ENCODE measurements at regions not wholly inside any gene's neighbourhood (a gene's known extent, or its start where the extent isn't known, plus 50 kb on each side); places are given as distances from the start of the nearest gene placed in this dataset.

DNA sequence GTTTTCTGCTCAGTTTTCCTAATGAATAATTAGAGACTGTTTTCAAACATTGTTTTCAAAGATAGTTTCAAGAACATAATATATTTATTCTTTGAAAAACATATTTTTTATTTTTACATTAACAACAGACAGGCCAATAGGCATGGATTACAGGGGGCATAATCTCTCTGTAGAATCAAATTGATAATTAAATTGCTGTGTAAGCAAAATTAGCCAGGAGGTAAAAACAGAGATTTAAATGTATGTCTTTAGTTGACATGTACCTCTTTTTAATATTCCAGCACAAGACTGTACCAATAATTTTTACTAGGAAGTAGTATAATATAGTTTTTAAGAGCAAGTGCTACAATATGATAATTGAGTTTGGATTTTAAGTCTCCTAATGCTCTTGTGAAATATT, 1444.5 kb downstream of the BRINP3 start:
- Mint-ChIP-seq H3K27ac (no peak overlapping the region), H3K27me3 (no peaks in the 10 kb centered on the region), H3K4me1 (no peaks in the 10 kb centered on the region), H3K4me3 (no peak overlapping the region), H3K36me3 (no peaks in the 10 kb centered on the region), H3K9me3 (peaks cover 0 to 14% (median 4%) of the 10 kb centered on the region in 8 donors)
- Histone ChIP-seq H3K4me3 (ENCODE audit: low read length in 2 of 2) (no peak overlapping the region), H3K9me3 (ENCODE audit: control insufficient read depth in 1 of 2, low read length in 2 of 2) (no peaks in the 10 kb centered on the region), H3K36me3 (ENCODE audit: insufficient read depth, low read length) (no peaks in the 10 kb centered on the region), H3K4me1 (ENCODE audit: insufficient read depth, low read length) (no peaks in the 10 kb centered on the region), H3K27me3 (ENCODE audit: insufficient read depth, low read length) (no peaks in the 10 kb centered on the region), H3K27ac (ENCODE audit: low read depth, low read length) (no peak overlapping the region)
- POLR2A ChIA-PET (ENCODE audit: partially characterized antibody), result no interaction called here
- no peak for DNase-seq
- CTCF ChIA-PET (ENCODE audit: partially characterized antibody), result no interaction called here
- intact Hi-C loops (cut with micrococcal nuclease), result no loop called here

DNA sequence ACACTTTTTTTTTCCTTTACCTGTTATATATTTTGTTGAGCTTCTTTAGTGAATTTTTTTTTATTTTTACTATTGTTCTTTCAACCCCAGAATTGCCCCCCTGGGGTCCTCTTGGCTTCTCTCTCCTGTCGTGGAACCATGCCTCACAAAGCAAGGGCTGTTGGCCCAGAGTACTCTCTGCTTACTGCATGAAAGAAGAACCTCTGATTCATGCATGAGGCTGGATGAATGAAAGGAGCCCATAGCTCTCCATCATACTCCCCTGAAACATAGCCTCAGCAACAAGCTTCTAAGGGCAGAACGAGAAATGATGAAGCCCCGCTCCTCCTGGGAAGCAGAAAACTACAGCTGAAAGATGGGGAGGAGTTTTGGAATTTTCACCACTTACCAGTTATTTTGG, 1441.0 kb downstream of the BRINP3 start:
- H3K4me1 ChIP-seq (ENCODE audit: insufficient read depth, low read length), result no peaks in the 10 kb centered on the region
- no peak overlapping the region for H3K27ac Mint-ChIP-seq
- H3K36me3 ChIP-seq (ENCODE audit: insufficient read depth, low read length), result no peaks in the 10 kb centered on the region
- no peak overlapping the region for H3K27ac ChIP-seq (ENCODE audit: low read depth, low read length)
- H3K4me3 ChIP-seq (ENCODE audit: low read length in 2 of 2), result no peak overlapping the region
- intact Hi-C loops (cut with micrococcal nuclease), result no loop called here
- DNase-seq, result no peak
- CTCF ChIA-PET (ENCODE audit: partially characterized antibody), result no interaction called here
- H3K27me3 Mint-ChIP-seq, result no peaks in the 10 kb centered on the region
- H3K4me1 Mint-ChIP-seq, result no peaks in the 10 kb centered on the region
- POLR2A ChIA-PET (ENCODE audit: partially characterized antibody), result no interaction called here
- H3K9me3 ChIP-seq (ENCODE audit: control insufficient read depth in 1 of 2, low read length in 2 of 2), result no peaks in the 10 kb centered on the region
- no peaks in the 10 kb centered on the region for H3K27me3 ChIP-seq (ENCODE audit: insufficient read depth, low read length)
- H3K4me3 Mint-ChIP-seq, result no peak overlapping the region
- H3K36me3 Mint-ChIP-seq, result no peaks in the 10 kb centered on the region
- peaks cover 0 to 10% (median 2%) of the 10 kb centered on the region in 8 donors for H3K9me3 Mint-ChIP-seq

DNA sequence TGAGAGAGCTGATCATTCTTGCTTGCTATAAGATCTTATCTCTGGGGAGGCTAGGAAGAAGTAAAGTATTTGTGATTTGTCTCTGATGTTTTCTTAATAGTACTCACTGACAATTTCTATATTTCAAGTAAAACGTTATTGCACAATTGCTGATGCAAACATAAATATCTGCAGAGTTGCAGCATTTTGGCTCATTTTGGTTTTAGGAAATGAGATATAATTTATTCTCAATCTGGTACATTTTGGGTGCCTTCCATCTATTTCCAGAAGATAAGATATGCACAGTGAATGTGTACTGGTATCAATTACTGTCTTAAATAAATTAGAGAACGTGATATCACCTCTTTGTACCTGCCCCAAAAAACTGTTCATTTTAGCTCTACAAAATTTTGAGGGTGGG, 1431.5 kb downstream of the BRINP3 start:
- Mint-ChIP-seq H3K4me3 (no peak overlapping the region), H3K36me3 (no peaks in the 10 kb centered on the region), H3K9me3 (peaks cover 0 to 9% (median 5%) of the 10 kb centered on the region in 8 donors), H3K27ac (no peak overlapping the region), H3K27me3 (no peaks in the 10 kb centered on the region), H3K4me1 (no peaks in the 10 kb centered on the region)
- POLR2A ChIA-PET (ENCODE audit: partially characterized antibody), result no interaction called here
- Histone ChIP-seq H3K36me3 (ENCODE audit: insufficient read depth, low read length) (no peaks in the 10 kb centered on the region), H3K4me1 (ENCODE audit: insufficient read depth, low read length) (no peaks in the 10 kb centered on the region), H3K9me3 (ENCODE audit: control insufficient read depth in 1 of 2, low read length in 2 of 2) (no peaks in the 10 kb centered on the region), H3K27ac (ENCODE audit: low read depth, low read length) (no peak overlapping the region), H3K4me3 (ENCODE audit: low read length in 2 of 2) (no peak overlapping the region), H3K27me3 (ENCODE audit: insufficient read depth, low read length) (no peaks in the 10 kb centered on the region)
- no peak for DNase-seq
- intact Hi-C loops (cut with micrococcal nuclease), result no loop called here
- CTCF ChIA-PET (ENCODE audit: partially characterized antibody), result no interaction called here

DNA sequence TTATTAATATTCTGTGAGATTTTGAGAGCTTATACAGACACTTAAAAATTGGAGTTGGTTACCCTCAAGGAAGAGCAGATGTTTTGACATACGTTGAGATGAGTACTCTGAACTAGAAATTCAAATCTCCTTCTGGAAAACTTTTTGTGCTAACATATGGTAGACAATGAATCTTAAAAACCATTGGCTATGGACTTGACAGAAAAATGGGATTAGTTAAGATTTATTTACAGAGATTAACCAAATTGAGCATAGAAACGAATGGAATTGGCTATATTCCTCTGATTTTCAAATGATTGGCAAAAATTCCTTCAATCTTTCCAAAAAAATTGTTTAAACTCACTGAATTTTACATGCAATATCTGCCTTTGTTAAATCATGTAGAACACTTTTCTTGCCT, 1392.9 kb downstream of the BRINP3 start:
- H3K27ac ChIP-seq (ENCODE audit: low read depth, low read length), result no peak overlapping the region
- Mint-ChIP-seq H3K36me3 (no peaks in the 10 kb centered on the region), H3K4me1 (no peaks in the 10 kb centered on the region), H3K27me3 (no peaks in the 10 kb centered on the region), H3K9me3 (peaks cover 0 to 14% (median 3%) of the 10 kb centered on the region in 8 donors), H3K27ac (no peak overlapping the region), H3K4me3 (no peak overlapping the region)
- CTCF ChIA-PET (ENCODE audit: partially characterized antibody), result no interaction called here
- no peaks in the 10 kb centered on the region for H3K9me3 ChIP-seq (ENCODE audit: control insufficient read depth in 1 of 2, low read length in 2 of 2)
- intact Hi-C loops (cut with micrococcal nuclease), result no loop called here
- H3K27me3 ChIP-seq (ENCODE audit: insufficient read depth, low read length), result no peaks in the 10 kb centered on the region
- H3K4me1 ChIP-seq (ENCODE audit: insufficient read depth, low read length), result no peaks in the 10 kb centered on the region
- H3K4me3 ChIP-seq (ENCODE audit: low read length in 2 of 2), result no peak overlapping the region
- DNase-seq, result no peak
- POLR2A ChIA-PET (ENCODE audit: partially characterized antibody), result no interaction called here
- no peaks in the 10 kb centered on the region for H3K36me3 ChIP-seq (ENCODE audit: insufficient read depth, low read length)

DNA sequence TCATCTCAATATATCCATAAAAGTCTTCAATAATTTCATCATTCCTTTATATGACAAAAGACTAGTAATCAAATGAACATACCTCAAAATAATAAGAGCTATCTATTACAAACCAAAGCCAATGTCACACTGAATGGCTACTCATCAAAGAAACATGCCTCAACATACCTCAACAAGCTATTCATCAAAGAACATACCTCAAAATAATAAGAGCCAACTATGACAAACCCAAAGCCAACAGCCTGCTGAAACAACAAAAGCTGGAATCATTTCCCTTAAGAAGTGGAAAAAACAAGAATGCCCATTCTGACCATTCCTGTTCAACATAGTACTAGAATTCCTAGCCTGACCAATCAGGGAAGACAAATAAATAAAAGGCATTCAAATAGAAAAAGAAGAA, 1373.7 kb downstream of the BRINP3 start:
- Histone ChIP-seq H3K9me3 (ENCODE audit: control insufficient read depth in 1 of 2, low read length in 2 of 2) (no peaks in the 10 kb centered on the region), H3K27ac (ENCODE audit: low read depth, low read length) (no peak overlapping the region), H3K4me1 (ENCODE audit: insufficient read depth, low read length) (no peaks in the 10 kb centered on the region), H3K36me3 (ENCODE audit: insufficient read depth, low read length) (no peaks in the 10 kb centered on the region), H3K4me3 (ENCODE audit: low read length in 2 of 2) (no peak overlapping the region), H3K27me3 (ENCODE audit: insufficient read depth, low read length) (no peaks in the 10 kb centered on the region)
- H3K9me3 Mint-ChIP-seq, result peaks cover 1 to 24% (median 11%) of the 10 kb centered on the region in 8 donors
- no peak for DNase-seq
- no peak overlapping the region for H3K27ac Mint-ChIP-seq
- no peaks in the 10 kb centered on the region for H3K36me3 Mint-ChIP-seq
- H3K4me1 Mint-ChIP-seq, result no peaks in the 10 kb centered on the region
- intact Hi-C loops (cut with micrococcal nuclease), result no loop called here
- CTCF ChIA-PET (ENCODE audit: partially characterized antibody), result no interaction called here
- POLR2A ChIA-PET (ENCODE audit: partially characterized antibody), result no interaction called here
- H3K4me3 Mint-ChIP-seq, result no peak overlapping the region
- H3K27me3 Mint-ChIP-seq, result no peaks in the 10 kb centered on the region

DNA sequence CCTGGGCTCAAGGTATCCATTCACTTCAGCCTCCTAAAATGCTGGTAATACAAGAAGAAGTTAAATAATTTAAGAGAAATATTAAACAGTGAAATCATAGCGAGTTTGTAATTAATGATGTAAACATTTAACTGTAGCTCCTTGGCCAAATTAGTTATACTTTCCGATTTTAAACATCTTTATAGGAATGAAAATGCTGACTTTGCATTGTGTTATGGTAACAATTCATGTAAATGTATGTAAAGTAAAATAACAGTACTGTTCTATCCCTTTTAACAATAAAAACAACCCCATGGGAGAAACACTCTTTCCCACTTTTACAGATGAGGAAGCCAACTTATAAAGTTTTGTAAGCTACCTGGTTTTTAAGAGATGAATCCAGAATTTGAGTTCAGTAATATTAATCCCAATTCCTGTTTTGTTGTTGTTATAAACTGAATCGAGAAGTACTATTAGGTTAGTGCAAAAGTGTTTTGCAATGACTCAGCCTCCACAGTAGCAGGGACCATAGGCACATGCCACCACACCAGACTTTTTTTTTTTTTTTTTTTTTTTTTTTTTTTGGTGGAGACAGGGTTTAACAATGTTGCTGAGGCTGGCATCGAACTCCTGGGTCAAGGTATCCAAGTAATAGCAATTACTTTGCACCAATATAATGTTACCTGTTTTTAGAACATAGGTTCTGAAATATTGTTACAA, 1360.4 kb downstream of the BRINP3 start:
- Histone ChIP-seq H3K4me3 (ENCODE audit: low read length in 2 of 2) (no peak overlapping the region), H3K9me3 (ENCODE audit: control insufficient read depth in 1 of 2, low read length in 2 of 2) (no peaks in the 10 kb centered on the region), H3K4me1 (ENCODE audit: insufficient read depth, low read length) (no peaks in the 10 kb centered on the region), H3K27ac (ENCODE audit: low read depth, low read length) (no peak overlapping the region), H3K27me3 (ENCODE audit: insufficient read depth, low read length) (no peaks in the 10 kb centered on the region), H3K36me3 (ENCODE audit: insufficient read depth, low read length) (no peaks in the 10 kb centered on the region)
- Mint-ChIP-seq H3K36me3 (no peaks in the 10 kb centered on the region), H3K4me1 (no peaks in the 10 kb centered on the region), H3K27me3 (no peaks in the 10 kb centered on the region), H3K4me3 (no peak overlapping the region), H3K9me3 (peaks cover 0 to 10% (median 2%) of the 10 kb centered on the region in 8 donors), H3K27ac (no peak overlapping the region)
- no peak for DNase-seq
- ChIA-PET POLR2A (ENCODE audit: partially characterized antibody) (no interaction called here), CTCF (ENCODE audit: partially characterized antibody) (interaction anchor here (0.6 kb wide), 1 partner anchor 303 kb away, joined by 3 read pairs; no protein-coding TSS in a partner anchor)
- intact Hi-C loops (cut with micrococcal nuclease), result no loop called here

DNA sequence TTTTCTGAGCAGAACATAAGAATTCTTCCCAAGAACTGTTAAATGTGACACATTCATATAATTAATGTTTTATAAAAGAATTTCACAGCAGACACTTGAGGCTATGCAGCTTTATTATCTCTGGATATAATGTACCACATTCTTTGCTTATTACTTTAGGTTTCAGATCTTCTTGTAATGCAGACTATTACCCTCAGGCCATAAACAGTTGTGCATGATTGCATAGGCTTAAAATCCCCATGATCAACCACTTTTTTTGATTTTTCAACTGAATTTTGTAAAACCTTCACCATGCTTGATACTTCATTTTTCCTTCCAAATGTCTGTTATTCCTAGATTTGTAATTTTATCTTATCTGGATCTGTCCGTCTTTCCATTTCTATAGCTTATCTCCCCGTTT, 1355.7 kb downstream of the BRINP3 start:
- no peak overlapping the region for H3K27ac ChIP-seq (ENCODE audit: low read depth, low read length)
- H3K4me3 ChIP-seq (ENCODE audit: low read length in 2 of 2), result no peak overlapping the region
- Mint-ChIP-seq H3K27ac (no peak overlapping the region), H3K36me3 (no peaks in the 10 kb centered on the region), H3K4me3 (no peak overlapping the region), H3K27me3 (no peaks in the 10 kb centered on the region), H3K4me1 (no peaks in the 10 kb centered on the region), H3K9me3 (peaks cover 0 to 19% (median 8%) of the 10 kb centered on the region in 8 donors)
- ChIA-PET CTCF (ENCODE audit: partially characterized antibody) (no interaction called here), POLR2A (ENCODE audit: partially characterized antibody) (no interaction called here)
- H3K9me3 ChIP-seq (ENCODE audit: control insufficient read depth in 1 of 2, low read length in 2 of 2), result no peaks in the 10 kb centered on the region
- no peaks in the 10 kb centered on the region for H3K4me1 ChIP-seq (ENCODE audit: insufficient read depth, low read length)
- DNase-seq, result no peak
- intact Hi-C loops (cut with micrococcal nuclease), result no loop called here
- H3K27me3 ChIP-seq (ENCODE audit: insufficient read depth, low read length), result no peaks in the 10 kb centered on the region
- no peaks in the 10 kb centered on the region for H3K36me3 ChIP-seq (ENCODE audit: insufficient read depth, low read length)

DNA sequence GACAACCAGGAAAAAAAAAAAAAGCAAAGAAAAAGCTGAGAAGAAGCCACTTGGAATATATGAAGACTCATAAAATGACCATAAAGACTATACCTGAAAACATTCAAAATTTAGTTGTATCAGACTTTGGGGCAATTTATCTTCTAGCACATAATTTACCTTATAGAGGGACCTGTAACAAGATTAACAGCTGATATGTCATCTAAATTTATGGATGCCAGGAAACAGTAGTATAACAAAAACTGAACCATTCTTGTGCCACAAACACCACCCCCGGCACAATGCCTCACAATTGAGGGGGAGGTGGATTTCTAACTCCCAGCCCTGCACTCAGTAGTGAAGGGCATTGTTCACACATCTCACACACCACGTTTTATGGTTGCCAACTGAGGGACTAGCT, 1352.0 kb downstream of the BRINP3 start:
- no peak overlapping the region for H3K4me3 Mint-ChIP-seq
- peaks cover 0 to 19% (median 8%) of the 10 kb centered on the region in 8 donors for H3K9me3 Mint-ChIP-seq
- ChIA-PET POLR2A (ENCODE audit: partially characterized antibody) (no interaction called here), CTCF (ENCODE audit: partially characterized antibody) (no interaction called here)
- no peak overlapping the region for H3K4me3 ChIP-seq (ENCODE audit: low read length in 2 of 2)
- no peaks in the 10 kb centered on the region for H3K36me3 Mint-ChIP-seq
- H3K27ac Mint-ChIP-seq, result no peak overlapping the region
- no peaks in the 10 kb centered on the region for H3K27me3 Mint-ChIP-seq
- no peak overlapping the region for H3K27ac ChIP-seq (ENCODE audit: low read depth, low read length)
- intact Hi-C loops (cut with micrococcal nuclease), result no loop called here
- H3K36me3 ChIP-seq (ENCODE audit: insufficient read depth, low read length), result no peaks in the 10 kb centered on the region
- no peaks in the 10 kb centered on the region for H3K4me1 ChIP-seq (ENCODE audit: insufficient read depth, low read length)
- no peak for DNase-seq
- no peaks in the 10 kb centered on the region for H3K27me3 ChIP-seq (ENCODE audit: insufficient read depth, low read length)
- H3K9me3 ChIP-seq (ENCODE audit: control insufficient read depth in 1 of 2, low read length in 2 of 2), result no peaks in the 10 kb centered on the region
- no peaks in the 10 kb centered on the region for H3K4me1 Mint-ChIP-seq
